ENCODE measurements at regions not wholly inside any gene's neighbourhood (a gene's known extent, or its start where the extent isn't known, plus 50 kb on each side); places are given as distances from the start of the nearest gene placed in this dataset.

DNA sequence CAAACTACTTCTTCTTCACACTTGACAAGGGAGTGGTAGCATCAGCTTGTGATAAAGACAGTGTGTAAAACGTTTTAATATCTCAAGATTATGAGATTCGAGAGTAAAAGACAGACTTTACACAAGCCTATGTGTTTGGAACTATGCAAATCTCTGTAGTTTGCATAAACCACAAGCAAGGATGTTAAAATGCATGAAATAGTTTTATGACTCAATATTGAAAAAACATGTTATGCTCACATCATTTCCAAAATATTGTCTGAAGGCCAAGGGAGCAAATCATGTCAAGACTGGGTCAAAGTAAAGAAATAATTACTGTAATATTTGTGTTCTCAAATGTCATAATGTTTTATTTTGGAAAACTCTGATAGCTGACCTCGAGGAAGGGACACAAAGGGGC is 316.8 kb upstream of the KLF12 start:
- H3K4me1 ChIP-seq (ENCODE audit: control insufficient read depth, low read length) = peaks cover 11% of the 10 kb centered on the region
- no peaks in the 10 kb centered on the region for H4K20me1 ChIP-seq (ENCODE audit: control insufficient read depth, insufficient read depth, low read depth, low read length)
- no peaks in the 10 kb centered on the region for H3K27me3 ChIP-seq (ENCODE audit: control insufficient read depth, low read length)
- TF ChIP-seq, protein P1, sequence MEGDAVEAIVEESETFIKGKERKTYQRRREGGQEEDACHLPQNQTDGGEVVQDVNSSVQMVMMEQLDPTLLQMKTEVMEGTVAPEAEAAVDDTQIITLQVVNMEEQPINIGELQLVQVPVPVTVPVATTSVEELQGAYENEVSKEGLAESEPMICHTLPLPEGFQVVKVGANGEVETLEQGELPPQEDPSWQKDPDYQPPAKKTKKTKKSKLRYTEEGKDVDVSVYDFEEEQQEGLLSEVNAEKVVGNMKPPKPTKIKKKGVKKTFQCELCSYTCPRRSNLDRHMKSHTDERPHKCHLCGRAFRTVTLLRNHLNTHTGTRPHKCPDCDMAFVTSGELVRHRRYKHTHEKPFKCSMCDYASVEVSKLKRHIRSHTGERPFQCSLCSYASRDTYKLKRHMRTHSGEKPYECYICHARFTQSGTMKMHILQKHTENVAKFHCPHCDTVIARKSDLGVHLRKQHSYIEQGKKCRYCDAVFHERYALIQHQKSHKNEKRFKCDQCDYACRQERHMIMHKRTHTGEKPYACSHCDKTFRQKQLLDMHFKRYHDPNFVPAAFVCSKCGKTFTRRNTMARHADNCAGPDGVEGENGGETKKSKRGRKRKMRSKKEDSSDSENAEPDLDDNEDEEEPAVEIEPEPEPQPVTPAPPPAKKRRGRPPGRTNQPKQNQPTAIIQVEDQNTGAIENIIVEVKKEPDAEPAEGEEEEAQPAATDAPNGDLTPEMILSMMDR (IDR thresholded peaks at IDR 0.05; ENCODE audit: low read depth, low read length, poor library complexity, severe bottlenecking) = no peak
- TF ChIP-seq EZH2phosphoT487 (IDR thresholded peaks at IDR 0.05; ENCODE audit: borderline replicate concordance, low read length) = no peak
- no peak overlapping the region for H3K27ac ChIP-seq (ENCODE audit: low read depth, low read length)
- no peaks in the 10 kb centered on the region for H3K79me2 ChIP-seq (ENCODE audit: control insufficient read depth, low read length)
- H3K4me2 ChIP-seq (ENCODE audit: low read length) = peak overlapping the region; percentile 13; the same call in 1 of the 2 replicates
- H3K4me3 ChIP-seq (ENCODE audit: low read length) = no peak overlapping the region
- H3K9me2 ChIP-seq (replicated peaks; ENCODE audit: control insufficient read depth, low read length) = no peaks in the 10 kb centered on the region
- no peaks in the 10 kb centered on the region for H3F3A ChIP-seq (ENCODE audit: control insufficient read depth, insufficient read depth)
- no peaks in the 10 kb centered on the region for H3K36me3 ChIP-seq (ENCODE audit: control insufficient read depth, low read length)
- no peaks in the 10 kb centered on the region for H3K9me3 ChIP-seq (ENCODE audit: control insufficient read depth, insufficient read depth, low read length)

DNA sequence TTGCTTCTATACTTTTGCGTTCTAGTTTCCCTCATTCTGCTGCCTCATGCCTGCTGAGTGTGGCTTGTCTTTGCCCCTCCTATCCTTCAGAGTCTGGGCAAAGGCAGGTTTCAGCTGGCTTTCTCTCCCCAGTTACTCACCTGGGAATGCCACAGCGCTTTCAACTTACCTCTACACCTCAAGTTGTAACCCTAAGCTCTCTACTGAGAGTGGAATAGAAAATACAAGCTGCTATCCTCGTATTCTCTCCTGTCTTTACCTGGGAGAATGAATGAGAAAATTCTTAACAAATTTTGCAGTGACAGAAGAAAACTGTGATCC is 316.3 kb upstream of the KLF12 start:
- Histone ChIP-seq H3K4me1 (ENCODE audit: control insufficient read depth, low read length) (peaks cover 11% of the 10 kb centered on the region), H3F3A (ENCODE audit: control insufficient read depth, insufficient read depth) (no peaks in the 10 kb centered on the region), H3K9me2 (replicated peaks; ENCODE audit: control insufficient read depth, low read length) (no peaks in the 10 kb centered on the region), H3K4me3 (ENCODE audit: low read length) (no peak overlapping the region), H3K27me3 (ENCODE audit: control insufficient read depth, low read length) (no peaks in the 10 kb centered on the region), H3K27ac (ENCODE audit: low read depth, low read length) (no peak overlapping the region), H4K20me1 (ENCODE audit: control insufficient read depth, insufficient read depth, low read depth, low read length) (no peaks in the 10 kb centered on the region), H3K9me3 (ENCODE audit: control insufficient read depth, insufficient read depth, low read length) (no peaks in the 10 kb centered on the region), H3K36me3 (ENCODE audit: control insufficient read depth, low read length) (no peaks in the 10 kb centered on the region), H3K79me2 (ENCODE audit: control insufficient read depth, low read length) (no peaks in the 10 kb centered on the region), H3K4me2 (ENCODE audit: low read length) (peak overlapping the region; percentile 13; the same call in 1 of the 2 replicates)
- no peak for TF ChIP-seq EZH2phosphoT487 (IDR thresholded peaks at IDR 0.05; ENCODE audit: borderline replicate concordance, low read length)

DNA sequence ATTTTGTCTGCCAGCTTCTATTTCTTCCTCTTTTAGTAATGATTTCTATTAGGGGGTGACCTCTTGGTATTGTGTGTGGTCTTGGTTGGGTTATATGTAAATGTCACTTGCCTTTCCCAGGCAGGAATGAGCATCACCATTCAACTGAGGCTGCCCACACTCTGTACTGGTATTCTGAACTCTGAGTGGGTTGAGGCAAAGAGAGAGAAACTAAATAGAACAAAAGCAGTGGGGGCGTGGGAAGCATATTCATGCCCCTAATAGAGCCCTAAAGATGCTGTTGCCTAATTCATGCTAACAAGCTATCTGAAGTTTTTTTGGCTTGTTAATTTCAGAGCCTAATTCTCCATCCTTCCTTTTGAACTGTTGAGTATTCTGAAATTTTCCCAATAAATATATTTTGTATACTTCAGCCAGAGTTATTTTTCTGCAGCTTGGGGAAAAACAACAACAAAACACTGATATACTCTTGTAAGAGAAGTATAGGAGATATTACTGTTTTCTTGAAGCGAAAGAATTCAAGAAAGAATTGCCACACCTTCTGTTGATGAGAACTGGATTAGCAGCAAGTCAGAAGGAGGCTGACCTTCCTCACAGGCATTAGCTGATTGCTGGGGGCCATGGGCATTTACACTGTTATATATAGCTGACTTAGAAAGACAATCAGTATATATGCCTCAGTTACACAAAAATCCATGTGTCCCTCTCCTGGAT is 315.8 kb upstream of the KLF12 start:
- TF ChIP-seq, protein P1 (IDR thresholded peaks at IDR 0.05; ENCODE audit: low read depth, low read length, poor library complexity, severe bottlenecking) = no peak
- no peak for TF ChIP-seq EZH2phosphoT487 (IDR thresholded peaks at IDR 0.05; ENCODE audit: borderline replicate concordance, low read length)
- no peaks in the 10 kb centered on the region for H3K9me3 ChIP-seq (ENCODE audit: control insufficient read depth, insufficient read depth, low read length)

DNA sequence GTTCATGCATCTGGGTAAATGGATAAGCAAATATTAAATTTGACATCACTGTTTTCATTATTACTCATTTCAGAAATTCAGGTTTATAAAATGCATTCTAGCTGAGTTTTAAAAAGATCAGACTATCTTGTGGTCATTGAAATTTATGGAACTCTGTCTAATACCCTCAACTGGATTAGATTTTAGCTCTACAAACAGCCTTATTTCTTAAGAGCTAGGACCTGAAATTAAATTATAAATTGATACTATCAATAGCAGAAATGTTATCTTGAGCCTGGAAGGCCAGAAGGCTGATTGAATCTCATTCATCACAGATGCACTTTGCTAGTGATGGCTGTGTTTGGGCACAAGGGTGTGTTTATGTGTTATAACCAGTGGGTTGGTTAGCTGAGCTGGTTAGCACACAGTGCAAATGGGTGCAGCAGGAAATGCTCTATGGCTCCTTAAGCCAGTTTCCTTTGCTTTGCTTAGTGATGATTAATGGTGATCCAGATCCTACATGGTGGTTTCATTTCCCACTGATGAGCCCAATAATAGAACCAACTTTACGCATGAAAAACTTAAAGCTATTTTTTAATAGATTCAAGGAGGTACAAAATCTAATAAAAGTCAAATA is 310.8 kb upstream of the KLF12 start:
- H3K4me1 ChIP-seq (ENCODE audit: control insufficient read depth, low read length) = no peaks in the 10 kb centered on the region
- no peaks in the 10 kb centered on the region for H3K36me3 ChIP-seq (ENCODE audit: control insufficient read depth, low read length)
- no peaks in the 10 kb centered on the region for H3K9me3 ChIP-seq (ENCODE audit: control insufficient read depth, insufficient read depth, low read length)
- H3F3A ChIP-seq (ENCODE audit: control insufficient read depth, insufficient read depth) = no peaks in the 10 kb centered on the region
- H3K9me2 ChIP-seq (replicated peaks; ENCODE audit: control insufficient read depth, low read length) = no peaks in the 10 kb centered on the region
- no peaks in the 10 kb centered on the region for H3K27me3 ChIP-seq (ENCODE audit: control insufficient read depth, low read length)
- TF ChIP-seq EZH2phosphoT487 (IDR thresholded peaks at IDR 0.05; ENCODE audit: borderline replicate concordance, low read length) = no peak
- TF ChIP-seq, protein P1 (IDR thresholded peaks at IDR 0.05; ENCODE audit: low read depth, low read length, poor library complexity, severe bottlenecking) = no peak
- no peaks in the 10 kb centered on the region for H4K20me1 ChIP-seq (ENCODE audit: control insufficient read depth, insufficient read depth, low read depth, low read length)
- H3K4me3 ChIP-seq (ENCODE audit: low read length) = no peak overlapping the region
- no peaks in the 10 kb centered on the region for H3K79me2 ChIP-seq (ENCODE audit: control insufficient read depth, low read length)
- no peak overlapping the region for H3K4me2 ChIP-seq (ENCODE audit: low read length)
- no peak overlapping the region for H3K27ac ChIP-seq (ENCODE audit: low read depth, low read length)

More for the DNA sequence above, 315.8 kb upstream of the KLF12 start:
- Histone ChIP-seq H3K9me2 (replicated peaks; ENCODE audit: control insufficient read depth, low read length) (no peaks in the 10 kb centered on the region), H3K4me3 (ENCODE audit: low read length) (no peak overlapping the region), H3K27ac (ENCODE audit: low read depth, low read length) (no peak overlapping the region), H3K27me3 (ENCODE audit: control insufficient read depth, low read length) (no peaks in the 10 kb centered on the region), H3K36me3 (ENCODE audit: control insufficient read depth, low read length) (no peaks in the 10 kb centered on the region), H3K4me1 (ENCODE audit: control insufficient read depth, low read length) (peaks cover 11% of the 10 kb centered on the region), H3K79me2 (ENCODE audit: control insufficient read depth, low read length) (no peaks in the 10 kb centered on the region), H3K4me2 (ENCODE audit: low read length) (no peak overlapping the region), H3F3A (ENCODE audit: control insufficient read depth, insufficient read depth) (no peaks in the 10 kb centered on the region), H4K20me1 (ENCODE audit: control insufficient read depth, insufficient read depth, low read depth, low read length) (no peaks in the 10 kb centered on the region)
